SU-DHL-6 (cell line): ENCODE measurements at regions not wholly inside any gene's neighbourhood (a gene's known extent, or its start where the extent isn't known, plus 50 kb on each side); places are given as distances from the start of the nearest gene placed in this dataset.

Experiments used
- H2AFZ ChIP-seq: fragments of 200-600 bp; sonication (generic); 2 replicates; pipeline ENCODE4 v1.6.1; 2014; ENCODE audit warnings: low read depth, mild to moderate bottlenecking, moderate library complexity, mixed read lengths, antibody characterized with exemption, low read length; ENCODE audit not compliant: severe bottlenecking
- H3F3A ChIP-seq: fragments of 200-600 bp; shearing (Covaris generic); 2 replicates; pipeline ENCODE4 v1.6.0; 2016; ENCODE audit warnings: antibody characterized with exemption, mild to moderate bottlenecking; ENCODE audit not compliant: insufficient read depth
- H3K27ac ChIP-seq: fragments of 200-600 bp; sonication (generic); 2 replicates; pipeline ENCODE4 v1.5.1; 2016; ENCODE audit warnings: low read depth, mild to moderate bottlenecking, low read length, moderate library complexity, mixed read lengths
- H3K27me3 ChIP-seq: fragments of 200-600 bp; sonication (generic), shearing (Covaris generic); 2 replicates; pipeline ENCODE4 v1.6.0; 2014; ENCODE audit warnings: mild to moderate bottlenecking, low read length
- H3K36me3 ChIP-seq: fragments of 200-600 bp; sonication (generic); 2 replicates; pipeline ENCODE4 v1.6.1; 2014; ENCODE audit warnings: mild to moderate bottlenecking, low read length, mixed read lengths
- H3K4me2 ChIP-seq: fragments of 300-600, 200-600 bp; shearing (Covaris generic), sonication (generic); 2 replicates; pipeline ENCODE4 v1.6.0; 2014; ENCODE audit warnings: low read length, low read depth, mild to moderate bottlenecking; ENCODE audit not compliant: poor library complexity, severe bottlenecking
- H3K4me3 ChIP-seq: fragments of 200-600 bp; sonication (generic); 2 replicates; pipeline ENCODE4 v1.5.1; 2014; ENCODE audit warnings: antibody characterized with exemption, low read length, mild to moderate bottlenecking, mixed read lengths; ENCODE audit not compliant: insufficient read depth, poor library complexity, severe bottlenecking
- H3K79me2 ChIP-seq: fragments of 200-600 bp; sonication (generic); 2 replicates; pipeline ENCODE4 v1.6.1; 2014; ENCODE audit warnings: mild to moderate bottlenecking, low read length, moderate library complexity; ENCODE audit not compliant: insufficient read depth
- H3K9ac ChIP-seq: fragments of 200-600 bp; sonication (generic); 2 replicates; pipeline ENCODE4 v1.7.0; 2014; ENCODE audit warnings: mild to moderate bottlenecking, low read length
- H3K9me2 ChIP-seq: fragments of 200-600 bp; sonication (generic); replicated peaks from 2 replicates; pipeline ENCODE4 v1.6.1; 2014; ENCODE audit warnings: low read length; ENCODE audit not compliant: insufficient read depth
- H3K9me3 ChIP-seq: fragments of 200-600 bp; sonication (generic); 2 replicates; pipeline ENCODE4 v1.6.1; 2014; ENCODE audit warnings: low read length, mixed read lengths; ENCODE audit not compliant: insufficient read depth
- H4K20me1 ChIP-seq: fragments of 200-600 bp; sonication (generic); 2 replicates; pipeline ENCODE4 v1.6.1; 2014; ENCODE audit warnings: low read depth, mild to moderate bottlenecking, antibody characterized with exemption, low read length, moderate library complexity, mixed read lengths
- EZH2phosphoT487 ChIP-seq: fragments of 200-600 bp; sonication (generic), shearing (Covaris generic); conservative IDR thresholded peaks from 2 replicates; pipeline ENCODE4 v1.6.1; 2018; ENCODE audit warnings: mild to moderate bottlenecking, antibody characterized with exemption, low read length, moderate library complexity, mixed read lengths
- TF ChIP-seq, protein P1 (sequence below): fragments of 200-600 bp; sonication (generic); IDR thresholded peaks from one replicate; pipeline ENCODE4 v1.5.1; 2017; ENCODE audit warnings: antibody characterized with exemption, mild to moderate bottlenecking, low read length, moderate library complexity; ENCODE audit not compliant: insufficient read depth, poor library complexity, severe bottlenecking

DNA sequence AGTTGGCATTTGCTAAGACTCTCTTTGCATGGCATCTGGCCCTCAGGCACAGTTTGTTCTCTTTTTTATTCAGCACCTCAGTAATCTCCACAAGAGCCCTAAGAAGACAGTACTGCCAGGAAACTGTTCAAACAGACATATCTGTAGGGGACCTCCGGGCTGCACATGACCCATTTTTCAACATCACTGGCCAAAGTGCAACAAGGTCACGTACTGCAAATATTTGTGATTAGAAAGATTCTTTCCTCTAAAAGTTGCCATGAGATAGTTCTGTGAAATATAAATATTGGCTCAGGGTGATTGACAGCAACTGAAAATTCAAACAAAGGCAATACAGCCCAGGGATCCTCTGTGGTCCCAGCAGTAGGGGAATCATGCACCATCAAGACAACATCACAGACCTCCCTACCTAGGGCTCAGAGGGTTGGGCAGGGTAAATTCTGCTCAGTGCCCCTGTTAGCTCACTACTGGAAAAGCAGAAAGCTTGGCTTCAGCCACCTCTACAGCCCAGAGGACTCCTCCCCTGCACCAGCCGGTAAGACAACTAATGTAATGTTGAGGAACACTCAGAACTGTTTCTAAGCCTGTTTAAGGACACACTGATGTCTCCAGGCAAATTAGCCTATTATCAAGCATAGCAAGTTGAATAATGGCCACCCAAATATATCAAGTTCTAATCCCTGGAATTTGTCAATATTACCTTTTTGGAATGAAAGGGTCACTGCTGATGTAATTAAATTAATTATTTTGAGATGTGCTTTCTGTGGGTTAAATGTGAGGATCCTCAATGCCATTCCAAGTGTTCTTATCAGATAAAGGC, 117.4 kb upstream of the LPP start:
- no peak for TF ChIP-seq EZH2phosphoT487
- TF ChIP-seq, protein P1, sequence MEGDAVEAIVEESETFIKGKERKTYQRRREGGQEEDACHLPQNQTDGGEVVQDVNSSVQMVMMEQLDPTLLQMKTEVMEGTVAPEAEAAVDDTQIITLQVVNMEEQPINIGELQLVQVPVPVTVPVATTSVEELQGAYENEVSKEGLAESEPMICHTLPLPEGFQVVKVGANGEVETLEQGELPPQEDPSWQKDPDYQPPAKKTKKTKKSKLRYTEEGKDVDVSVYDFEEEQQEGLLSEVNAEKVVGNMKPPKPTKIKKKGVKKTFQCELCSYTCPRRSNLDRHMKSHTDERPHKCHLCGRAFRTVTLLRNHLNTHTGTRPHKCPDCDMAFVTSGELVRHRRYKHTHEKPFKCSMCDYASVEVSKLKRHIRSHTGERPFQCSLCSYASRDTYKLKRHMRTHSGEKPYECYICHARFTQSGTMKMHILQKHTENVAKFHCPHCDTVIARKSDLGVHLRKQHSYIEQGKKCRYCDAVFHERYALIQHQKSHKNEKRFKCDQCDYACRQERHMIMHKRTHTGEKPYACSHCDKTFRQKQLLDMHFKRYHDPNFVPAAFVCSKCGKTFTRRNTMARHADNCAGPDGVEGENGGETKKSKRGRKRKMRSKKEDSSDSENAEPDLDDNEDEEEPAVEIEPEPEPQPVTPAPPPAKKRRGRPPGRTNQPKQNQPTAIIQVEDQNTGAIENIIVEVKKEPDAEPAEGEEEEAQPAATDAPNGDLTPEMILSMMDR = no peak
- Histone ChIP-seq H3K4me2 (no peak overlapping the region), H3K9me3 (no peaks in the 10 kb centered on the region), H3K79me2 (no peaks in the 10 kb centered on the region), H2AFZ (no peak overlapping the region), H3K9ac (no peak overlapping the region), H3K4me3 (no peak overlapping the region), H3K36me3 (no peaks in the 10 kb centered on the region), H3K27ac (no peak overlapping the region), H4K20me1 (no peaks in the 10 kb centered on the region), H3F3A (no peaks in the 10 kb centered on the region), H3K9me2 (no peaks in the 10 kb centered on the region), H3K27me3 (no peaks in the 10 kb centered on the region)

DNA sequence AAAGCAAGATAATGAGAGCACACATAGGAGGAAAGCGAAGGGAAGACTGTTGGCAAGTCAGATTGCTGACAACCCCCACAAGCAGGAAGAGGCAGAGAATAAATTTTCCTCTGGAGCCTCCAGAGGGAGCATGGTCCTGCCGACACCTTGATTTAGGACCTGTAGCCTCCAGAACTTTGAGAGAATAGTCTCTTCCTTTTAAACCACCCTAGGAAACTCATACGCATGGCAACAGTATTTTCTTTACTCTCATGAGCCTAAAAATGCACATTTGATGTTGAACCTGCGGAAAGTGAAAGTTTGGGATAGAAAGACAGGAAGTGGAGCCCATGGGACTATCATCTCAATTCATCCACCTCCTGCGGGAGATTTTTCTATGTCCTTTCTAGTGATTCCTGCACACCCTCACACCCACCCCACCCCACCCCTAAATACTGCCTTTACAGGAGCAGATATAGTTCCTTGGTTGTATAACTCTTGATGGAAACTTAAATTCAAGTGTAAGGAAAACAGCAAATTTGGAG, 116.7 kb upstream of the LPP start:
- no peak overlapping the region for H3K27ac ChIP-seq
- H3K4me2 ChIP-seq = no peak overlapping the region
- no peaks in the 10 kb centered on the region for H3K79me2 ChIP-seq
- no peaks in the 10 kb centered on the region for H3K27me3 ChIP-seq
- no peak overlapping the region for H3K4me3 ChIP-seq
- no peaks in the 10 kb centered on the region for H4K20me1 ChIP-seq
- no peak overlapping the region for H2AFZ ChIP-seq
- H3K36me3 ChIP-seq = no peaks in the 10 kb centered on the region
- H3K9me2 ChIP-seq = no peaks in the 10 kb centered on the region
- no peaks in the 10 kb centered on the region for H3K9me3 ChIP-seq
- no peak overlapping the region for H3K9ac ChIP-seq
- TF ChIP-seq EZH2phosphoT487 = no peak
- TF ChIP-seq, protein P1 = no peak
- no peaks in the 10 kb centered on the region for H3F3A ChIP-seq

DNA sequence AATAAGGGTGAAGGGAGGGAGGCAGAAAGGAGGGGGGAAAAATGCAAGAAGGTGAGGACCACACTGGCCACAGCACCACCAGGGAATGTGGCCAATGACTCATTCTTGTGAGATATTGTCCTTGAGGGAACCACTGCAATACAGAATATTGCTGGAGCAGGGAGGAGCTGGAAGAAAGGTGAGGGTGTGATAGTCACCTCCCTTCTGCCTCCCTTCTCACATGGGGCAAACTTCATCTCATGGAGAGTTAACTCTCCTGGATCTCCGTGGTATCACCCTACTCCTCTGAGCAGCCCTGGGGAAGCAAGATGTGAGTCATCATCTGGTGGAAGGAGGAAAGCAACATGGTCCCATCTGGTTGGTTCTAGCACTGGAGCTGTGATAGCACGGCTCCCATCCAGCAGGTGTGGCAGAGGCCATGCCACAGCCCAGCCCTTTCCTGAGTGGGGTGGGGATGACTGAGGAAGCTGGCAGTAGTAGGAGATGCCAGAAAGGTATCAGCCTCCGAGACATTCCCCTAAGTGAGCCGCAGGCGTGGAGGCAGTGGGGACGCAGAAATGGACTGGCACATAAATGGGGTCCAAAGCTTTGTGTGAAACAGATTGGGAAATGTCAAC, 115.9 kb upstream of the LPP start:
- no peak overlapping the region for H2AFZ ChIP-seq
- H3K9me3 ChIP-seq = no peaks in the 10 kb centered on the region
- H3K27ac ChIP-seq = no peak overlapping the region
- no peaks in the 10 kb centered on the region for H4K20me1 ChIP-seq
- no peak overlapping the region for H3K9ac ChIP-seq
- no peaks in the 10 kb centered on the region for H3K79me2 ChIP-seq
- no peaks in the 10 kb centered on the region for H3K36me3 ChIP-seq
- no peak for TF ChIP-seq EZH2phosphoT487
- TF ChIP-seq, protein P1 = no peak
- H3K27me3 ChIP-seq = no peaks in the 10 kb centered on the region
- no peaks in the 10 kb centered on the region for H3K9me2 ChIP-seq
- H3F3A ChIP-seq = no peaks in the 10 kb centered on the region
- H3K4me3 ChIP-seq = no peak overlapping the region
- H3K4me2 ChIP-seq = no peak overlapping the region
